ENCODE measurements at regions not wholly inside any gene's neighbourhood (a gene's known extent, or its start where the extent isn't known, plus 50 kb on each side); places are given as distances from the start of the nearest gene placed in this dataset.

- Histone ChIP-seq H3K4me2 (ENCODE audit: low read length) (no peak overlapping the region), H4K20me1 (ENCODE audit: insufficient read depth, low read length) (no peaks in the 10 kb centered on the region), H3K27me3 (ENCODE audit: insufficient read depth, low read length) (no peaks in the 10 kb centered on the region), H3K4me1 (ENCODE audit: insufficient read depth, low read length, severe bottlenecking) (no peaks in the 10 kb centered on the region), H3K9ac (ENCODE audit: low read length) (no peak overlapping the region), H3K36me3 (ENCODE audit: insufficient read depth, low read length) (no peaks in the 10 kb centered on the region), H2AFZ (ENCODE audit: low read length) (no peak overlapping the region), H3K9me2 (ENCODE audit: low read depth, low read length) (no peaks in the 10 kb centered on the region), H3K4me3 (ENCODE audit: low read depth, low read length, poor library complexity, severe bottlenecking) (no peak overlapping the region), H3K9me3 (ENCODE audit: low read length) (no peaks in the 10 kb centered on the region), H3K27ac (ENCODE audit: low read depth, low read length, poor library complexity, severe bottlenecking) (no peak overlapping the region), H3F3A (ENCODE audit: insufficient read depth, low read length) (no peaks in the 10 kb centered on the region), H3K79me2 (ENCODE audit: insufficient read depth, low read length) (no peaks in the 10 kb centered on the region)
- no peak for TF ChIP-seq CTCF (IDR thresholded peaks at IDR 0.05; ENCODE audit: low read length)
- no peak for TF ChIP-seq EZH2 (IDR thresholded peaks at IDR 0.05; ENCODE audit: borderline replicate concordance, low read length)
These were observed 634.8 kb upstream of the UBE2E2 start for GRCh38 chr3:22568285-22568684.

DNA sequence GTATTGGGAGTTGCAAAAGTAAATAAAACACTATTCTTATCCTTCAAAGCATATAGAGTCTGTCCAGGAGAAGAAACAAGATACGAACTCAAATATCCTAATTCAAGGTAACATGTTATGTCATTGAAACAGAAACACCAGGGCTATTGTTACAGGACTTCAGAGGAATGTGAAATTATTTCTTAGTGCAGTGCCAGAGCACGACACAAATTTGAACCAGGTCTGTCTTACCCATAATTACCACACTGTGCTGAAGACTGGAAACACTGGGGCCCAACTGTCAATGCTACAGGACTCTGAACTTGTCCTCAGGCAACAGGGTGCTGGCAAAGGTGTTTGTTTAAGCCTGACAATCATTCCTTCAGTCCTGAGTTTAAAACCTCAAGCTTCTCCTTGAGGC, 633.6 kb upstream of the UBE2E2 start:
- H2AFZ ChIP-seq (ENCODE audit: low read length), result no peak overlapping the region
- H3K9me2 ChIP-seq (ENCODE audit: low read depth, low read length), result no peaks in the 10 kb centered on the region
- H3K79me2 ChIP-seq (ENCODE audit: insufficient read depth, low read length), result no peaks in the 10 kb centered on the region
- no peaks in the 10 kb centered on the region for H4K20me1 ChIP-seq (ENCODE audit: insufficient read depth, low read length)
- no peak for TF ChIP-seq CTCF (IDR thresholded peaks at IDR 0.05; ENCODE audit: low read length)
- no peak for TF ChIP-seq EZH2 (IDR thresholded peaks at IDR 0.05; ENCODE audit: borderline replicate concordance, low read length)
- H3K4me3 ChIP-seq (ENCODE audit: low read depth, low read length, poor library complexity, severe bottlenecking), result no peak overlapping the region
- H3K36me3 ChIP-seq (ENCODE audit: insufficient read depth, low read length), result no peaks in the 10 kb centered on the region
- no peak overlapping the region for H3K27ac ChIP-seq (ENCODE audit: low read depth, low read length, poor library complexity, severe bottlenecking)
- H3K9me3 ChIP-seq (ENCODE audit: low read length), result no peaks in the 10 kb centered on the region
- no peaks in the 10 kb centered on the region for H3F3A ChIP-seq (ENCODE audit: insufficient read depth, low read length)
- H3K4me2 ChIP-seq (ENCODE audit: low read length), result no peak overlapping the region
- H3K27me3 ChIP-seq (ENCODE audit: insufficient read depth, low read length), result no peaks in the 10 kb centered on the region
- no peak overlapping the region for H3K9ac ChIP-seq (ENCODE audit: low read length)
- no peaks in the 10 kb centered on the region for H3K4me1 ChIP-seq (ENCODE audit: insufficient read depth, low read length, severe bottlenecking)

DNA sequence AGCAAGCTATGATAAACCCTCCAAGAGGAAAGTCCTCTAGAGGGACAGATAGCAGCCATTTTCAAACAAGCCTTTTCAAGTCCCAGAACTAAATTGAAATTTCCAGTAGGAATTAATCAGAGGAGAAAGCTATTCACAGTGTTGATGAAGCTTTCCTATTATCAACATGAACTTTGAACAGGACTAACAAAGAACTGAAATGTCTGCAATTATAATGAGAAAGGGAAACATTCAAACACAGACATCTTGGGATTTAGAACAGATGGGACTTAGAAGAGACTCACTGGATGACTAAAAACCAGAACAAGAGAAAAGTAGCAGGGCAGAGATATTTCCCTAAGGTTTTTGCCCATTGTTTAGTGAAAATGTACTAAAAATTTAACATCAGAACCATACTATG, 622.1 kb upstream of the UBE2E2 start:
- H3K36me3 ChIP-seq (ENCODE audit: insufficient read depth, low read length), result no peaks in the 10 kb centered on the region
- H3K27me3 ChIP-seq (ENCODE audit: insufficient read depth, low read length), result no peaks in the 10 kb centered on the region
- H2AFZ ChIP-seq (ENCODE audit: low read length), result no peak overlapping the region
- no peaks in the 10 kb centered on the region for H3K9me3 ChIP-seq (ENCODE audit: low read length)
- no peak overlapping the region for H3K9ac ChIP-seq (ENCODE audit: low read length)
- H3K4me3 ChIP-seq (ENCODE audit: low read depth, low read length, poor library complexity, severe bottlenecking), result no peak overlapping the region
- TF ChIP-seq EZH2 (IDR thresholded peaks at IDR 0.05; ENCODE audit: borderline replicate concordance, low read length), result no peak
- TF ChIP-seq CTCF (IDR thresholded peaks at IDR 0.05; ENCODE audit: low read length), result no peak
- no peak overlapping the region for H3K27ac ChIP-seq (ENCODE audit: low read depth, low read length, poor library complexity, severe bottlenecking)
- H3K4me2 ChIP-seq (ENCODE audit: low read length), result no peak overlapping the region
- no peaks in the 10 kb centered on the region; the same call in 1 of the 2 replicates for H3K9me2 ChIP-seq (ENCODE audit: low read depth, low read length)
- no peaks in the 10 kb centered on the region for H3K79me2 ChIP-seq (ENCODE audit: insufficient read depth, low read length)
- H4K20me1 ChIP-seq (ENCODE audit: insufficient read depth, low read length), result no peaks in the 10 kb centered on the region
- H3K4me1 ChIP-seq (ENCODE audit: insufficient read depth, low read length, severe bottlenecking), result no peaks in the 10 kb centered on the region
- H3F3A ChIP-seq (ENCODE audit: insufficient read depth, low read length), result no peaks in the 10 kb centered on the region
